SK-N-SH treated with all-trans-retinoic acid at 6 μM for 48 hours (cell line): ENCODE measurements at regions not wholly inside any gene's neighbourhood (a gene's known extent, or its start where the extent isn't known, plus 50 kb on each side); places are given as distances from the start of the nearest gene placed in this dataset.

ENCODE experiments used
- BACH2 ChIP-seq: fragments of 250-450 bp; sonication (Bioruptor Pico); IDR thresholded peaks from 2 replicates; pipeline ENCODE4 v1.9.0; 2021; ENCODE audit warnings: mild to moderate bottlenecking, borderline replicate concordance
- ESRRG ChIP-seq: fragments of 250-450 bp; sonication (Bioruptor Pico); IDR thresholded peaks from 2 replicates; pipeline ENCODE4 v1.6.1; 2021; ENCODE audit warnings: mild to moderate bottlenecking
- ISL1 ChIP-seq: fragments of 250-450 bp; sonication (Bioruptor Pico); IDR thresholded peaks from 2 replicates; pipeline ENCODE4 v2.1.2; 2022; ENCODE audit warnings: mild to moderate bottlenecking, moderate library complexity
- PPARA ChIP-seq: fragments of 250-450 bp; sonication (Bioruptor Pico); IDR thresholded peaks from 2 replicates; pipeline ENCODE4 v1.5.0; 2020; ENCODE audit warnings: mild to moderate bottlenecking, borderline replicate concordance
- RARB ChIP-seq: fragments of 250-450 bp; sonication (Bioruptor Pico); IDR thresholded peaks from 2 replicates; pipeline ENCODE4 v1.8.0; 2021; ENCODE audit warnings: mild to moderate bottlenecking, moderate library complexity
- TOX ChIP-seq: fragments of 250-450 bp; sonication (Bioruptor Pico); IDR thresholded peaks from 2 replicates; pipeline ENCODE4 v1.8.0; 2021; ENCODE audit warnings: mild to moderate bottlenecking, moderate library complexity, borderline replicate concordance
- ZFP3 ChIP-seq: fragments of 250-450 bp; sonication (Bioruptor Pico); IDR thresholded peaks from 2 replicates; pipeline ENCODE4 v1.5.0; 2020; ENCODE audit warnings: mild to moderate bottlenecking, moderate library complexity
- ZFP30 ChIP-seq: fragments of 450-650 bp; formaldehyde crosslinking; IDR thresholded peaks from 2 replicates; pipeline ENCODE4 v1.5.0; 2022; ENCODE audit warnings: mild to moderate bottlenecking, moderate library complexity
- ZNF565 ChIP-seq: fragments of 450-650 bp; formaldehyde crosslinking; conservative IDR thresholded peaks from 2 replicates; pipeline ENCODE4 v1.5.0; 2020; ENCODE audit warnings: low read depth, mild to moderate bottlenecking, moderate library complexity

DNA sequence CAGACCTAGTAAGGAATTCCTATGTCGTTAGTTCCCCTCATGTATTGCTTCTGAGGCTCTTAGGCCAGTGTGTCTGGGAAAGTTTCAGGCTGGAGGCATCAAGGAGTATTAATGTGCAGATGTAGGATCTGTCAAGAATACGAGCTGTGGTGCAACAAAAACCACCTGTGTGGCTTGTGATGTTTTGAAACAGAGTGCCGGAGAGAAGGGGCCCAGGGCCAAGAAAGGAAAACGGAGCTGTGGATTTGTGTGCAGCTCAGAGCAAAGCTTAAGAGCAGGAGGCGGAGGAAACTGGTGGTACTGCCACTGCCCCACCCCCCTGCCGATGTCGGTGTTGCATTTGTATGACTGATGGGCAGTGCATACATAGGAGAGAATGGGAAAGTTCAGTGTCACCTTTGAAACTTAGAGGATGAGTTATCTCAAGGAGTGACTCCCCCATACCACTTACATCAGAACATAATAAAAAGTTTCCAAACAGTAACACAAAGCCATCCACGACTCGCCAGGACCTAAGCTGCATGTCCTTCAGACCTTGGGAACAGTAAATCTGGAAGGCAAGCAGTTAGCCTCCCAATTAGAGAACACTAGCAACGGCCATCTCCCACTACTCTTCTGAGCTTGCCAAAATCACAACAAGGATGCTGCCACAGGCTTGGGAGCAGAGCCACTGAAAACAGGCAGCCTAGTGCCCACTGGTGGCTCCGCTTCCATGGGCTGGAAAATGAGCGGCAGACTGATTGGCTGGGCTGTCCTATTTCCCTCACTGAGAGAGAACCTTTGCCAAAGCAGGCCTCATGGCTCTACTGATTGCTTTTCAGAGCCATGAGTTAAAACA, 152.7 kb upstream of the NT5C1B start:
- no peak for TF ChIP-seq ZNF565 (CRISPR knock-in tag)
- TF ChIP-seq ZFP3 (CRISPR knock-in tag) = no peak
- TF ChIP-seq ZFP30 (CRISPR knock-in tag) = no peak
- no peak for TF ChIP-seq RARB (CRISPR knock-in tag)
- no peak for TF ChIP-seq ESRRG (CRISPR knock-in tag)
- TF ChIP-seq TOX = no peak
- TF ChIP-seq ISL1 = no peak
- no peak for TF ChIP-seq PPARA (CRISPR knock-in tag)
- TF ChIP-seq BACH2 (CRISPR knock-in tag) = no peak
